ENCODE measurements at regions not wholly inside any gene's neighbourhood (a gene's known extent, or its start where the extent isn't known, plus 50 kb on each side); places are given as distances from the start of the nearest gene placed in this dataset.
A peak's percentile ranks its signal among the peaks of the same experiment; 100 is the strongest.

GRCh38 chr10:54909165-54909564 is 108.1 kb upstream of the PCDH15 start:
- H2BK120ac ChIP-seq (replicated peaks; ENCODE audit: low read depth, low read length), result no peak overlapping the region
- no peaks in the 10 kb centered on the region for H3K79me2 ChIP-seq (ENCODE audit: control insufficient read depth in 1 of 2, insufficient read depth in 2 of 2, low read length in 2 of 2)
- ChIA-PET POLR2A (ENCODE audit: partially characterized antibody) (no interaction called here), CTCF (ENCODE audit: partially characterized antibody) (no interaction called here)
- no peak overlapping the region for H3K9ac ChIP-seq (replicated peaks in 1 of 4; ENCODE audit: extremely low read depth in 1 of 4, low read depth in 3 of 4, low read length in 3 of 4)
- FAIRE-seq (no peak), DNase-seq (ENCODE audit: low read depth in 1 of 2, low spot score in 2 of 2) (no peak)
- H3K56ac ChIP-seq (replicated peaks; ENCODE audit: insufficient read length, low read depth, low read length), result no peak overlapping the region
- H4K5ac ChIP-seq (ENCODE audit: insufficient read length, low read depth, low read length), result no peak overlapping the region
- H3K23me2 ChIP-seq (ENCODE audit: low read depth, low read length), result no peaks in the 10 kb centered on the region
- H2BK20ac ChIP-seq (ENCODE audit: low read length), result no peak overlapping the region
- H3K79me1 ChIP-seq (ENCODE audit: low read depth, low read length), result no peaks in the 10 kb centered on the region
- H3K4ac ChIP-seq (replicated peaks; ENCODE audit: insufficient read length, low read depth, low read length), result no peak overlapping the region
- no peaks in the 10 kb centered on the region for H3K36me3 ChIP-seq (ENCODE audit: control insufficient read depth in 2 of 4, insufficient read depth in 4 of 4, low read length in 3 of 4)
- peak overlapping the region; percentile 57; the same call in 1 of the 2 replicates for H4K8ac ChIP-seq (ENCODE audit: extremely low read depth, insufficient read depth, low read length)
- no peak overlapping the region for H3K27ac ChIP-seq (ENCODE audit: low read depth, low read length)
- no peaks in the 10 kb centered on the region for H3K4me1 ChIP-seq (replicated peaks in 1 of 4; ENCODE audit: control insufficient read depth in 3 of 4, insufficient read depth in 4 of 4, low read length in 3 of 4)
- no peak overlapping the region for H2BK12ac ChIP-seq (ENCODE audit: low read depth, low read length)
- H2BK15ac ChIP-seq (ENCODE audit: low read length), result no peak overlapping the region
- H3K18ac ChIP-seq (ENCODE audit: extremely low read depth, low read length), result no peak overlapping the region
- H3K4me3 ChIP-seq (ENCODE audit: extremely low read depth in 1 of 4, insufficient read depth in 2 of 4, low read depth in 3 of 4, low read length in 4 of 4), result no peak overlapping the region
- H2BK5ac ChIP-seq (ENCODE audit: low read depth, low read length), result no peak overlapping the region
- no peak overlapping the region for H3K4me2 ChIP-seq (ENCODE audit: insufficient read depth in 1 of 2, low read depth in 2 of 2, low read length in 2 of 2)
- H3K14ac ChIP-seq (ENCODE audit: insufficient read length), result no peak overlapping the region
- WGBS, 2 experiments (ENCODE audit: extremely low coverage in 1 of 2, insufficient coverage in 1 of 2, insufficient read length in 1 of 2, insufficient replicate concordance in 2 of 2, low coverage in 1 of 2, low lambda C conversion rate in 2 of 2, missing lambda C conversion rate in 1 of 2), result 92% methylated on average over 4 of the region's 4 CpGs; no CpG with 5 or more reads in 1 of the 2 experiments
- H2AK5ac ChIP-seq (ENCODE audit: low read depth, low read length), result no peak overlapping the region
- no peaks in the 10 kb centered on the region for H4K20me1 ChIP-seq (replicated peaks in 1 of 2; ENCODE audit: control insufficient read depth in 1 of 2, insufficient read depth in 2 of 2, low read length in 2 of 2)
- H2AFZ ChIP-seq (ENCODE audit: low read length), result no peak overlapping the region
- no peaks in the 10 kb centered on the region for H3K27me3 ChIP-seq (replicated peaks in 1 of 4; ENCODE audit: control insufficient read depth in 3 of 4, extremely low read depth in 1 of 4, insufficient read depth in 3 of 4, low read length in 3 of 4)
- H3K9me3 ChIP-seq (ENCODE audit: insufficient read depth in 2 of 2, low read depth in 1 of 2, low read length in 1 of 2), result peaks cover 6 to 13% of the 10 kb centered on the region in 2 experiments; a peak in 3 of 4 replicates
- no peak overlapping the region for H4K91ac ChIP-seq (replicated peaks; ENCODE audit: insufficient read length, low read length)
- no peak overlapping the region for H3K23ac ChIP-seq (ENCODE audit: insufficient read length)
- TF ChIP-seq EP300 (IDR thresholded peaks at IDR 0.05; ENCODE audit: borderline replicate concordance in 1 of 2, low read depth in 2 of 2, low read length in 2 of 2) (no peak), KDM4A (IDR thresholded peaks at IDR 0.05; ENCODE audit: low read depth, low read length, severe bottlenecking) (no peak), FOSL1 (IDR thresholded peaks at IDR 0.05; ENCODE audit: insufficient read depth, low read depth, low read length) (no peak), SRF (IDR thresholded peaks at IDR 0.05; ENCODE audit: low read depth, low read length) (no peak), NRF1 (IDR thresholded peaks at IDR 0.05; ENCODE audit: low read depth, low read length) (no peak), CTCF (IDR thresholded peaks at IDR 0.05; ENCODE audit: control extremely low read depth in 1 of 3, insufficient read depth in 1 of 3, low read depth in 1 of 3, low read length in 3 of 3) (no peak), BACH1 (IDR thresholded peaks at IDR 0.05; ENCODE audit: low read length) (no peak), CBX8 (IDR thresholded peaks at IDR 0.05; ENCODE audit: borderline replicate concordance, low read depth, low read length) (no peak), CHD2 (IDR thresholded peaks at IDR 0.05; ENCODE audit: low read length) (no peak), POU5F1 (IDR thresholded peaks at IDR 0.05; ENCODE audit: low read depth, low read length) (no peak), GTF2F1 (IDR thresholded peaks at IDR 0.05; ENCODE audit: borderline replicate concordance, low read depth, low read length) (no peak), PHF8 (conservative IDR thresholded peaks at IDR 0.05; ENCODE audit: low read depth, low read length) (no peak), SP1 (IDR thresholded peaks at IDR 0.05; ENCODE audit: low read depth, low read length) (no peak)

Measured in H1 (cell line).